HL-60 (cell line): ENCODE measurements at regions not wholly inside any gene's neighbourhood (a gene's known extent, or its start where the extent isn't known, plus 50 kb on each side); places are given as distances from the start of the nearest gene placed in this dataset.

ENCODE experiments used
- DNase-seq, 2 experiments: peaks; one replicate each; pipeline ENCODE4 v3.0.0-alpha.2; 2010 to 2020; ENCODE audit warnings: low read depth in 1 of 2, low spot score in 1 of 2
- H3K27ac ChIP-seq: fragments of 250-450 bp; sonication (Bioruptor Pico); replicated peaks from 2 replicates; pipeline ENCODE4 v1.5.1; 2020; ENCODE audit warnings: mild to moderate bottlenecking, moderate library complexity
- H3K27me3 ChIP-seq: fragments of 250-450 bp; sonication (Bioruptor Pico); 2 replicates; pipeline ENCODE4 v1.5.1; 2021; ENCODE audit warnings: mild to moderate bottlenecking, moderate library complexity; ENCODE audit not compliant: insufficient read depth, poor library complexity, severe bottlenecking
- H3K4me3 ChIP-seq: replicated peaks from 2 replicates; pipeline ENCODE4 v1.5.1; 2011; ENCODE audit warnings: mild to moderate bottlenecking, control low read depth, low read length; ENCODE audit not compliant: insufficient read depth
- CTCF ChIP-seq: IDR thresholded peaks from one replicate; pipeline ENCODE4 v1.5.1; 2011; ENCODE audit warnings: low read length, control low read depth, inconsistent platforms; ENCODE audit not compliant: insufficient read depth
- GABPA ChIP-seq: IDR thresholded peaks from 2 replicates; pipeline ENCODE4 v1.6.1; 2012; ENCODE audit warnings: low read depth
- POLR2AphosphoS5 ChIP-seq: IDR thresholded peaks from 2 replicates; pipeline ENCODE4 v1.6.1; 2012; ENCODE audit warnings: low read depth
- REST ChIP-seq: IDR thresholded peaks from 2 replicates; pipeline ENCODE4 v1.6.1; 2012; ENCODE audit warnings: low read depth; ENCODE audit not compliant: insufficient replicate concordance
- SPI1 ChIP-seq: IDR thresholded peaks from 2 replicates; pipeline ENCODE4 v1.6.1; 2012; ENCODE audit warnings: low read depth, mild to moderate bottlenecking, borderline replicate concordance

DNA sequence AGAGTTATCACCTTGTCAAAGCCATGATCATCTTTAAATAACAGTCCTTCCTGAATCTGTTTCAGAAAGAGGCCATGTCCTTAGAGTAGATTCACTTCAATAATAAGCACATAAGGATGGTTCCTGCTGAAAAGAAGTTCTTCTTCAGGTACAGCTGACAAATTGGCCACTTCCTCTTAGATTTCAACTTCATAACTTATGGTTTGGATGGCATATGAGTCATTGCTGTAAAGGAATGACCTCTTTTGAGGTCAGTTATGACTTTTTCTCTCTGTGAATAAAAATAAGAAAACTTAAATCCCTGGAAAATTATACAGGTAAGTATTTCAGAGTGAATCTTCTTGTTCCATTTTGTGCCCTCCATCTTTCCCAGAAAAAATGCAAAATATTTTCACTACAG, 555.3 kb upstream of the ZNF462 start:
- DNase-seq, result peak; percentile 5
- Histone ChIP-seq H3K27ac (no peak overlapping the region), H3K27me3 (no peaks in the 10 kb centered on the region), H3K4me3 (no peak overlapping the region)
- no peak for TF ChIP-seq CTCF
- TF ChIP-seq REST, result no peak
- TF ChIP-seq SPI1, result peak; percentile 86

DNA sequence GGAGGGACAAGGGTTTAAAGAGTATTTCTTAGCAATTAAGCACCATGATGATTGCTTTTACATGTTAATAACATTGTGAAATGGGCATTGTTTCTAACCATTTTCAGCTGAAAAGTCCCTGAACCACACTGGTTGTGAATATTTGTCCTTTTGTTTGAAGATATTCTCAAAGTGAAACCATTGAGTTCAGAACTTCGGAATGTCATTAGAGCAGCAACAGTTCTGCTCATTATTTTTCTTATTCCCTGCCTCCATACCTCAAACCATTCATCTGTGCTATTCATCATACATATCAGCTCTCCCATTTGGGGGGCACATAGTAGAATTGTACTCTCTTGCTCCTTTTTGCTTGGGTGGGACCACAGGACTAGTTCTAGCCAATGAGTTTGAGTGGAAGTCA, 553.0 kb upstream of the ZNF462 start:
- no peak for TF ChIP-seq GABPA
- TF ChIP-seq POLR2AphosphoS5, result no peak
- no peak for TF ChIP-seq CTCF
- no peak for TF ChIP-seq REST
- TF ChIP-seq SPI1, result no peak
- Histone ChIP-seq H3K4me3 (no peak overlapping the region), H3K27ac (no peak overlapping the region)

DNA sequence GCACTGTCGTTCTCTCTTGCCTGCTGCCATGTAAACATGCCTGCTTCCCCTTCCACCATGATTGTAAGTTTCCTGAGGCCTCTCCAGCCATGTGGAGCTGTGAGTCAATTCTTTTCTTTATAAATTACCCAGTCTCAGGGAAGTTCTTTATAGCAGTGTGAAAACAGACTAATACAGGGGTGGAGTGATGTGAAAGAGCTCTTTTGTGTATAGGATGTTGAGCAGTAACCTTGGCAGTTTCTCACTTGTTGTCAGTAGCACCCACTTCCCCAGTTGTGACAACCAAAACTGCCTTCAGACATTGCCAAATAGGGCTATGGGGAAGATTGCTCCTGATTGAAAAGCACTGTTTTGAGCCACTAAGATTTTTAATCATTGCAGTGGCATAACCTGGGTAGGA, 552.2 kb upstream of the ZNF462 start:
- Histone ChIP-seq H3K4me3 (no peak overlapping the region), H3K27ac (no peak overlapping the region), H3K27me3 (no peaks in the 10 kb centered on the region)
- TF ChIP-seq GABPA, result no peak
- DNase-seq, result peak in 1 of 2 experiments; percentile 21

More for the DNA sequence above, 553.0 kb upstream of the ZNF462 start:
- no peaks in the 10 kb centered on the region for H3K27me3 ChIP-seq
- DNase-seq, result no peak

DNA sequence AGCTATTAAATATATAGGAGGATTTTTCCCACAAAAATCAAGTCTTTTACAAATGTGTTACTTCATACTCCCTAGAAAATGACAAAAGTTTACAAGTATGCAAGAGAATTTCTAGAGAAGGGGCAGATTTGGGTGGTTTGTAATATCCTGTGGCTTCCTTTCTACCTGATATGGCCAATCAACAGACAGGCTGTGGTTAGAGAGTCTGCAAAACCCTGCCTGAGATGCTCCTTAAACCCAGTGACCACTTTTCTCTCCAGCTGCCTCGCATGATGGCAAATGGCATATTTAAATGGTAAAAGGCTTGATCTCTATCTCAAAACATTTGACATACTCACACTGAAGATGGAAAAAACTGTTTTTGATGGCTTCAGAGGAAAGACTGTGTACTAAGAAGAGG, 550.1 kb upstream of the ZNF462 start:
- no peaks in the 10 kb centered on the region for H3K27me3 ChIP-seq
- TF ChIP-seq SPI1 (no peak), REST (no peak), POLR2AphosphoS5 (no peak), GABPA (no peak), CTCF (no peak)
- DNase-seq, result no peak
- H3K4me3 ChIP-seq, result no peak overlapping the region
- no peak overlapping the region for H3K27ac ChIP-seq
